NCI-H1417 (cell line): ENCODE measurements at regions not wholly inside any gene's neighbourhood (a gene's known extent, or its start where the extent isn't known, plus 50 kb on each side); places are given as distances from the start of the nearest gene placed in this dataset.
A peak's percentile ranks its signal among the peaks of the same experiment; 100 is the strongest.

Experiments
- DNase-seq, 3 experiments: peaks; one replicate each; lab custom pipeline; 2025; lab: John Stamatoyannopoulos, UW

GRCh38 chr14:60349663-60350365 lies 100.8 kb downstream of the PPM1A start:
- DNase-seq: peak; percentile 31 to 80 (median 68)

- no peak for DNase-seq
Observed at GRCh38 chr14:60350366-60350720, 101.3 kb downstream of the PPM1A start.

GRCh38 chr14:60353420-60353819 lies 104.4 kb downstream of the PPM1A start:
- DNase-seq: peak in 1 of 3 experiments; percentile 8

- DNase-seq: no peak
Observed at GRCh38 chr14:60355768-60356167, 106.7 kb downstream of the PPM1A start.

- DNase-seq: peak in 2 of 3 experiments; percentile 28 to 65
Observed at GRCh38 chr14:60356386-60356785, 107.4 kb downstream of the PPM1A start.

GRCh38 chr14:60356906-60357550 lies 108.0 kb downstream of the PPM1A start:
- peak; percentile 40 to 85 (median 49) for DNase-seq

- no peak for DNase-seq
Observed at GRCh38 chr14:60357551-60358149, 108.6 kb downstream of the PPM1A start.

- no peak for DNase-seq
Observed at GRCh38 chr14:60363275-60363674, 114.3 kb downstream of the PPM1A start.

- DNase-seq: no peak
Observed at GRCh38 chr14:60363687-60364086, 114.7 kb downstream of the PPM1A start.

GRCh38 chr14:60381909-60382308 lies 104.0 kb downstream of the C14orf39 start:
- no peak for DNase-seq
